OCI-LY3 (cell line): ENCODE measurements at regions not wholly inside any gene's neighbourhood (a gene's known extent, or its start where the extent isn't known, plus 50 kb on each side); places are given as distances from the start of the nearest gene placed in this dataset.
"Not testable (repeated sequence)": the region's sequence is repeated elsewhere in the genome, so short reads cannot be mapped to it uniquely, and the experiment has no call there.

Experiments
- EZH2phosphoT487 ChIP-seq: fragments of 200-600 bp; shearing (Covaris generic); IDR thresholded peaks from 2 replicates; pipeline ENCODE4 v1.6.1; 2018; ENCODE audit warnings: antibody characterized with exemption, mixed run types, low read depth
- TF ChIP-seq, protein P1 (sequence below): fragments of 200-600, 300-600 bp; sonication (generic); IDR thresholded peaks from 2 replicates; pipeline ENCODE4 v1.5.1; 2014; ENCODE audit warnings: antibody characterized with exemption, low read length, low read depth

DNA sequence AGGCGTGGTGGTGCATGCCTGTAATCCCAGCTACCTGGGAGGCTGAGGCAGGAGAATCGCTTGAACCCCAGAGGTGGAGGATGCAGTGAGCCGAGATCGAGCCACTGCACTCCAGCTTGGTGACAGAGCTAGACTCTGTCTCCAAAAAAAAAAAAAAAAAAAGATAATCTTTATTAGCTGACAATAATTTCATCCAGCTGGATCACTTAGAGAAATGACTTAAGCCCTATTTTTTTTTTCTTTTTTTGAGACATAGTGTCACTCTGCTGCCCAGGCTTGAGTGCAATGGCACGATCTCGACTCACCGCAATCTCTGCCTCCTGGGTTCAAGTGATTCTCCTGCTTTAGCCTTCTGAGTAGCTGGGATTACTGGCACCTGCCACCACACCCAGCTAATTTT is 51.6 kb upstream of the MAP4K4 start:
- TF ChIP-seq, protein P1, sequence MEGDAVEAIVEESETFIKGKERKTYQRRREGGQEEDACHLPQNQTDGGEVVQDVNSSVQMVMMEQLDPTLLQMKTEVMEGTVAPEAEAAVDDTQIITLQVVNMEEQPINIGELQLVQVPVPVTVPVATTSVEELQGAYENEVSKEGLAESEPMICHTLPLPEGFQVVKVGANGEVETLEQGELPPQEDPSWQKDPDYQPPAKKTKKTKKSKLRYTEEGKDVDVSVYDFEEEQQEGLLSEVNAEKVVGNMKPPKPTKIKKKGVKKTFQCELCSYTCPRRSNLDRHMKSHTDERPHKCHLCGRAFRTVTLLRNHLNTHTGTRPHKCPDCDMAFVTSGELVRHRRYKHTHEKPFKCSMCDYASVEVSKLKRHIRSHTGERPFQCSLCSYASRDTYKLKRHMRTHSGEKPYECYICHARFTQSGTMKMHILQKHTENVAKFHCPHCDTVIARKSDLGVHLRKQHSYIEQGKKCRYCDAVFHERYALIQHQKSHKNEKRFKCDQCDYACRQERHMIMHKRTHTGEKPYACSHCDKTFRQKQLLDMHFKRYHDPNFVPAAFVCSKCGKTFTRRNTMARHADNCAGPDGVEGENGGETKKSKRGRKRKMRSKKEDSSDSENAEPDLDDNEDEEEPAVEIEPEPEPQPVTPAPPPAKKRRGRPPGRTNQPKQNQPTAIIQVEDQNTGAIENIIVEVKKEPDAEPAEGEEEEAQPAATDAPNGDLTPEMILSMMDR, result not testable (repeated sequence)
- TF ChIP-seq EZH2phosphoT487, result not testable (repeated sequence)
